Lower leg skin (tissue), 4 donors: ENCODE measurements at regions not wholly inside any gene's neighbourhood (a gene's known extent, or its start where the extent isn't known, plus 50 kb on each side); places are given as distances from the start of the nearest gene placed in this dataset.

Experiments used
- DNase-seq, 2 donors: peaks; one replicate each; pipeline ENCODE4 v3.0.0-alpha.2; 2019; ENCODE audit warnings: low spot score in 2 of 2
- H3K4me3 ChIP-seq: fragments of 200-600 bp; sonication (generic); 2 replicates; pipeline ENCODE4 v1.5.1; 2017; ENCODE audit warnings: mild to moderate bottlenecking, low read depth; ENCODE audit not compliant: poor library complexity, severe bottlenecking
- POLR2A ChIP-seq, 2 donors: fragments of 450-650 bp; IDR thresholded peaks; one replicate each; pipeline ENCODE4 v1.6.1; 2016 to 2017; ENCODE audit warnings: antibody characterized with exemption in 2 of 2, mild to moderate bottlenecking in 1 of 2, moderate library complexity in 1 of 2
- WGBS, 2 donors: methylation state at CpG; one replicate each; pipeline ENCODE4 v1.1.5; 2018; 5-methylcytosine and 5-hydroxymethylcytosine counted together
- intact Hi-C: fragments of 100-400 bp; cut with DNase I; formaldehyde crosslinking; loops from one replicate; pipeline ENCODE4 v1.15.0; 2023; ENCODE audit warnings: low total_unique reads
- TF ChIP-seq, protein P1 (sequence below), 3 donors: fragments of 450-650 bp; IDR thresholded peaks; one replicate each; pipeline ENCODE4 v1.5.1; 2016; ENCODE audit warnings: antibody characterized with exemption in 3 of 3, mild to moderate bottlenecking in 3 of 3, moderate library complexity in 2 of 3

DNA sequence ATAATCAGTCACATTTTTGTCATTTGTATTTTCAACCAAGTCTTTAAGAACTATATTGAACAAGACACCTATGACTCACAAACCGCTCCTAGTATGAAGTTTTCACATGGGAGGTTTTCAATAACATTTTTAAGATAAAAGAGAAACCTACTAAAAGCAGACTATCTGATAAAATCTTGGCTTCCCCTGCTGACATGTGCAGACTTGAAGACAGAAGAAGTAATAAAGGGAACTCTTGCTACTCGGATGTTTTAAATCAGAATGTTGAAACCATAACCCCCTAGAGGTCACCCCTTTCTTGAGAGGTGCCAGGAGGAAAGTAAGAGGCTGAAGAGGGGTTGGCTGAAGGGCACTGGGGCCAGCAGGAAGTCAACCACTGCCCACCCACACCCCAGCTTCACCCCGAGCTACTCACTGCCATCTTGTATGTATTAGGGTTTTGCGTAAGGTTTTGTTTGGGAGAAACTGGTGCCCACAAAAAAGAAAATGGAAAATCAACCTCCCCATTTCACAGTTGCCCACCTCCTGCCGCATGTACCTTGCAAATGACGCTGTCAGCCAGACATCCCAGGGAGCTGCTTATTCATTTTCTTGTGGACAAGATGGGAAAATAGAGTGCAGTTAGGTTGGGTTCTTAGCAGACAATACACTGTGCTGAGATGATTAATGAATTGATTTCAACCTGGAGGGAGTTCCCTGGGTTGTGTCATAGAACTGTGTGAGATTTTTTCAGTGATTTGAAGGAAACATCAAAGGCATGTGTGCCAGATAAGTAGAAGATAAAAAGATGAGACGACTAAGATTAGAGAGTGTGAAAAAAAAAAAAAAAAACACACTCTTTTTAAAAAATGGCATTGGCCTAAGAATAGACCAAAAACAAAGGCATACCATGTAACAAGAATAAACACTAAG lies 83.2 kb upstream of the TAB2 start:
- WGBS, 2 donors = 53 to 57% methylated on average over 7 of the region's 7 CpGs
- DNase-seq = no peak
- TF ChIP-seq, protein P1, sequence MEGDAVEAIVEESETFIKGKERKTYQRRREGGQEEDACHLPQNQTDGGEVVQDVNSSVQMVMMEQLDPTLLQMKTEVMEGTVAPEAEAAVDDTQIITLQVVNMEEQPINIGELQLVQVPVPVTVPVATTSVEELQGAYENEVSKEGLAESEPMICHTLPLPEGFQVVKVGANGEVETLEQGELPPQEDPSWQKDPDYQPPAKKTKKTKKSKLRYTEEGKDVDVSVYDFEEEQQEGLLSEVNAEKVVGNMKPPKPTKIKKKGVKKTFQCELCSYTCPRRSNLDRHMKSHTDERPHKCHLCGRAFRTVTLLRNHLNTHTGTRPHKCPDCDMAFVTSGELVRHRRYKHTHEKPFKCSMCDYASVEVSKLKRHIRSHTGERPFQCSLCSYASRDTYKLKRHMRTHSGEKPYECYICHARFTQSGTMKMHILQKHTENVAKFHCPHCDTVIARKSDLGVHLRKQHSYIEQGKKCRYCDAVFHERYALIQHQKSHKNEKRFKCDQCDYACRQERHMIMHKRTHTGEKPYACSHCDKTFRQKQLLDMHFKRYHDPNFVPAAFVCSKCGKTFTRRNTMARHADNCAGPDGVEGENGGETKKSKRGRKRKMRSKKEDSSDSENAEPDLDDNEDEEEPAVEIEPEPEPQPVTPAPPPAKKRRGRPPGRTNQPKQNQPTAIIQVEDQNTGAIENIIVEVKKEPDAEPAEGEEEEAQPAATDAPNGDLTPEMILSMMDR (IDR thresholded peaks at IDR 0.05) = no peak
- H3K4me3 ChIP-seq = no peak overlapping the region
- intact Hi-C loops = no loop called here

DNA sequence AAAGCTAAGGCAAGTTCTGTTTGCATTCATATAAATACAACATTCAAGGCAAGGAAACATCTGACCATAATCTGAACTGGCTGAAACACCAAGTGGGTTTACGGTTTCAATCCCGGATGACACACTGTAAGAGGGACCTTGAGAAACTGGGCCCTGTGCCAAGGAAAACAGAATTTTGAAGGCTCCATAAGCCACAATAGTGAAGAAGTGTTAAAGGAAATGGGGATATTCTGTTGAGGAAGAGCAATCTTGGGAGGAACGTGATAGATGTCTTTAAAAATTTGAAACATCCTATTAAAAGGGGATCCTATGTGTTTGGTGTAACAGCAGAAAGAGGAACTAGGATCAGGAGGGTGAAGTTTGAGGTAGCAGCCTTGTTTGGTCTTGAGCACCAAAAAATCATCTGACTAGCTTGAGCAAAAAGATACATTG lies 82.4 kb upstream of the TAB2 start:
- intact Hi-C loops = no loop called here
- H3K4me3 ChIP-seq = no peak overlapping the region
- 71 to 72% methylated on average over 3 of the region's 3 CpGs for WGBS, 2 donors
- no peak for DNase-seq
- TF ChIP-seq POLR2A (IDR thresholded peaks at IDR 0.05) = no peak
- TF ChIP-seq, protein P1 (IDR thresholded peaks at IDR 0.05) = no peak

DNA sequence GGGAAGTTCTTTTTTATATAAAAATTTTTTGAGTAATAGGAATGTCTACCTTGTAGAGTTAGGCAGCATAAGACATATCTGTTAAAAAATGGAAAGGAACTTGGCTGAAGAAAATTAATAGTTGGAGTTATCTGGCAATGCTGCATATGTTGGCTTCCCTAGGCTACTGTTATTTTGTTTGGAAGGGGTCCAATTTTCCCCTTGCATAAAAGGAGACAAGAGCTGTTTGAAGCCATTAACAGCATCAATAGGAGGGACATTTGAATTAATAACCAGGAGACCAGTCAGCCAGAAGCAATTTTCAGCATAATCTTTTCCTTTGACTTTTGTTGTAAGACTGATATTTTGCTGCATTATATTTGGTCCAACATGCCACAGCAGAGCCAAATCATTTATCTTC lies 80.9 kb upstream of the TAB2 start:
- H3K4me3 ChIP-seq = no peak overlapping the region
- intact Hi-C loops = no loop called here
- no peak for DNase-seq
- TF ChIP-seq, protein P1 (IDR thresholded peaks at IDR 0.05) = no peak
- no peak for TF ChIP-seq POLR2A (IDR thresholded peaks at IDR 0.05)

DNA sequence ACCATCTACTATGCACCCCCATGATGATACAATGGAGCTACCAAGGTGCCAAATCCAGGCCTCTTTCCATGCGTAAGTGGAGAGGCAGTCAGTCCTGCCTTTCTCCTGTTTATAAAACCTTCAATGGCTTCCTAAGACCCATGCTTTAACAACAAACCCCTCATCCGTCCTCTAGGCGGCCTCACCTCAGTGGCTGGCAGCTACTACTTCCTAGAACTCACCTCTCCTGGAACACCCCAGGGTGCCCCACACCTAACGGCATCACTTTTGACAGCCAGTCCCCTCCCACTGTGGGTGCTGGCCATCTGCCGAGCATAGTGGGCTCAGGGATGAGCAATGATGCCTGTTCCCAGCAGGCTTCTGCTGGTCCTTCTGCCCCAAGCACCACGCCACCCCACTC lies 80.0 kb upstream of the TAB2 start:
- DNase-seq = no peak
- H3K4me3 ChIP-seq = no peak overlapping the region
- 94 to 95% methylated on average over 6 of the region's 6 CpGs for WGBS, 2 donors
- TF ChIP-seq, protein P1 (IDR thresholded peaks at IDR 0.05) = no peak
- no peak for TF ChIP-seq POLR2A (IDR thresholded peaks at IDR 0.05)
- intact Hi-C loops = no loop called here

DNA sequence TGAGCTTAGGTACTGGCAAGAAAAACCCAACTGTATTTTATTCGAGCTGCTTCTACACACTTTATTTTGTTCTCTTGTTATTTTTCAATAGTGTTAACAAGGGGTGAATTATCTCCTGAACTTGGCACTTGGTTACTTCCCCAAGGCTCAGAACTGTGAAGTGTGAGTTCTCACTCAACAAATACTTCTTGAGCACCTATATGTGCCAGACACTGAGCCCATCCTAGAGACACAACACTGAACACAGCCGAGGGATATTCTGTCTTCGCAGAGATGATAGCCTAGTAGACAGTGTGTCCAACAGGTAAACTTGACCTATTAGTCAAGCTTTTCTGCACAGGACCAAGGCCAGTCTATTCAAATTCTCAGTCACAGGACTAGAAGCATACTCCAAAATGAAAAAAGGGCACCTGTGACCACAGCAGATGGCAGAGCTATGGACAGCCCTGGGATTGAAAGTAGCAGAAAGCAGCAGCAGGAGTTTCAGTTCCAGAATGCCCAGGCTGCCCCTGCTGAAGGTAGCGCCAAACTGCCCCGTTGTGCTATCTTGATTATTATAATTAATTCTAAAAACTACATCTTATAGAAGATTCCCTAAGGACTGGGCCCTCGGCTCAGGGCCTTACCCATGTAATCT lies 77.8 kb upstream of the TAB2 start:
- no peak for DNase-seq
- TF ChIP-seq, protein P1 (IDR thresholded peaks at IDR 0.05) = no peak
- TF ChIP-seq POLR2A (IDR thresholded peaks at IDR 0.05) = no peak
- WGBS, 2 donors = 92 to 93% methylated on average over 6 of the region's 6 CpGs
- intact Hi-C loops = no loop called here
- no peak overlapping the region for H3K4me3 ChIP-seq
